GM10266 (cell line): ENCODE measurements at regions not wholly inside any gene's neighbourhood (a gene's known extent, or its start where the extent isn't known, plus 50 kb on each side); places are given as distances from the start of the nearest gene placed in this dataset.

Experiments
- DNase-seq: peaks from one replicate; pipeline ENCODE4 v3.0.0; 2012; ENCODE audit errors: extremely low spot score
- TF ChIP-seq, protein P1 (sequence below): IDR thresholded peaks from 2 replicates; pipeline ENCODE4 v1.5.1; 2012; ENCODE audit warnings: mild to moderate bottlenecking, low read depth; ENCODE audit not compliant: control insufficient read depth, insufficient read depth; ENCODE audit errors: missing control alignments

- DNase-seq = no peak
- TF ChIP-seq, protein P1, sequence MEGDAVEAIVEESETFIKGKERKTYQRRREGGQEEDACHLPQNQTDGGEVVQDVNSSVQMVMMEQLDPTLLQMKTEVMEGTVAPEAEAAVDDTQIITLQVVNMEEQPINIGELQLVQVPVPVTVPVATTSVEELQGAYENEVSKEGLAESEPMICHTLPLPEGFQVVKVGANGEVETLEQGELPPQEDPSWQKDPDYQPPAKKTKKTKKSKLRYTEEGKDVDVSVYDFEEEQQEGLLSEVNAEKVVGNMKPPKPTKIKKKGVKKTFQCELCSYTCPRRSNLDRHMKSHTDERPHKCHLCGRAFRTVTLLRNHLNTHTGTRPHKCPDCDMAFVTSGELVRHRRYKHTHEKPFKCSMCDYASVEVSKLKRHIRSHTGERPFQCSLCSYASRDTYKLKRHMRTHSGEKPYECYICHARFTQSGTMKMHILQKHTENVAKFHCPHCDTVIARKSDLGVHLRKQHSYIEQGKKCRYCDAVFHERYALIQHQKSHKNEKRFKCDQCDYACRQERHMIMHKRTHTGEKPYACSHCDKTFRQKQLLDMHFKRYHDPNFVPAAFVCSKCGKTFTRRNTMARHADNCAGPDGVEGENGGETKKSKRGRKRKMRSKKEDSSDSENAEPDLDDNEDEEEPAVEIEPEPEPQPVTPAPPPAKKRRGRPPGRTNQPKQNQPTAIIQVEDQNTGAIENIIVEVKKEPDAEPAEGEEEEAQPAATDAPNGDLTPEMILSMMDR = no peak
Measured at GRCh38 chr21:16312321-16312720, 582.5 kb downstream of the USP25 start.

- TF ChIP-seq, protein P1 = no peak
- DNase-seq = no peak
Measured at GRCh38 chr21:16315223-16315622, 585.4 kb downstream of the USP25 start.

- TF ChIP-seq, protein P1 = no peak
Measured at GRCh38 chr21:16318651-16319300, 589.0 kb downstream of the USP25 start.

DNA sequence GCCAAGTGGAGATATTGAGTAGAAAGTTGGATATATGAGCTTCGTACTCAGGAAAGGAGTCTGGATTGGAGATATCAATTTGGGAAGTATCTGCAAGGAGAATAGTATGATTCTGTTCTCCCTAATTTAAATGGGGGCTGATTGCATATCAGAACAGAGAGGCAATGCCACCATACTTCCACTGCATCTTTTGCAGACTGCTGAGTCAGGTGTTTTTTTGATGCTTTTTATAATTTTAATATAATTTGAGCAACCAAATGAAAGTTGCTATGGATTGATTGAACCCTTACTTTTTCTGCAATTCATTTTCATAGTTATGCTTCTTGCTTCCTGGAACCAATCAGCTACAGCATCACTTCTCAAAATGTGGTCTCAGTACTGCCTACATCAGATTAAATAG is 590.3 kb downstream of the USP25 start:
- TF ChIP-seq, protein P1 = no peak
- no peak for DNase-seq

More at GRCh38 chr21:16318651-16319300, 589.0 kb downstream of the USP25 start:
- DNase-seq = no peak

DNA sequence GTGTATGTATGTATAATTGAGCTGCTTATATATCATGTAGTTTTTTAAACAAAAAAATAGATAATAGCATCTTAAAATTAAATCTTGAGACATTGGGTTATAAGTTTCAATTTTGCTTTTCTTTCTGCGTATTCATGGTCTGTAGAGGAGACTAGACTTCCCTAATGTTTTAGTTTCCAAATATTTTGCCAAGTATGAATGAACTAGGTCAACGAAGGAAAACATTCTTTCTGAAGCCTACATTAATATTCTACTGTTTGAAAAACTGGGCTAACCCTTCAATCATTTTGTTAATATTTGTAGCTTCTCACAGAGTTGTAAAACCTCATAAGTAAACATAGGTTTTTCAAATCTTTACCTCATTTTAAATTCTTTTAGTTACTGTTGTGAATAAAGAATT is 592.7 kb downstream of the USP25 start:
- DNase-seq = no peak
- TF ChIP-seq, protein P1 = no peak

GRCh38 chr21:16323596-16323995 is 593.8 kb downstream of the USP25 start:
- no peak for DNase-seq
- TF ChIP-seq, protein P1 = no peak

DNA sequence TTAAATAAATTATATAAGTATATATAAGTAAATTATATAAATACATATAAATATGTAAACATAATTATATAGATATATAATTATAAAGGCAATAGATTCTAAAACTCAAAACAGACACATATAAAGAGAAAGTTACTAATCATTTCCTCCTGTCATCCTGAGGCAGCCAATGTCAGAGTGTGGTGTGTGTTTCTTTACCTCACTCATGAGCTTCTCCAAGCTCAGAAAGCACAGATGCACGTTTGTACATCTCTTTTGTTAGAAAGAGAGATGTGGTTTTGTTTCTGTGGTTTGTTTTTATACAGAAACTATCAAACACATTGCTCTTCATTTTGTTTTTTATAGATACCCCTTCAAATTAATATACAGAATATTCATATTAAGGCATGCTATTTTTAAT is 594.8 kb downstream of the USP25 start:
- DNase-seq = no peak
- TF ChIP-seq, protein P1 = no peak
